Left ventricle myocardium inferior (tissue), 1 donor: ENCODE measurements at regions not wholly inside any gene's neighbourhood (a gene's known extent, or its start where the extent isn't known, plus 50 kb on each side); places are given as distances from the start of the nearest gene placed in this dataset.

ENCODE experiments used
- DNase-seq: peaks from one replicate; pipeline ENCODE4 v3.0.0-alpha.2; 2020
- H3K27ac ChIP-seq: fragments of 200-600 bp; replicated peaks from 2 replicates; pipeline ENCODE4 v1.8.0; 2021
- H3K27me3 ChIP-seq: fragments of 200-600 bp; 2 replicates; pipeline ENCODE4 v1.8.0; 2021; ENCODE audit warnings: low read depth
- H3K36me3 ChIP-seq: fragments of 200-600 bp; 2 replicates; pipeline ENCODE4 v1.8.0; 2021
- H3K4me1 ChIP-seq: fragments of 200-600 bp; 2 replicates; pipeline ENCODE4 v1.8.0; 2021
- H3K4me3 ChIP-seq: fragments of 200-600 bp; 2 replicates; pipeline ENCODE4 v1.8.0; 2021; ENCODE audit warnings: mild to moderate bottlenecking, moderate library complexity
- H3K9me3 ChIP-seq: fragments of 200-600 bp; replicated peaks from 2 replicates; pipeline ENCODE4 v1.8.0; 2021
- CTCF ChIP-seq: fragments of 200-600 bp; IDR thresholded peaks from 2 replicates; pipeline ENCODE4 v1.8.0; 2021; ENCODE audit warnings: antibody characterized with exemption, mild to moderate bottlenecking, borderline replicate concordance
- intact Hi-C: fragments of 100-400 bp; cut with micrococcal nuclease; formaldehyde crosslinking; loops from one replicate; pipeline ENCODE4 v1.11.0; 2022
- donor health status: DM: no; HTN: yes; CAD: no; lungs with severe emphysema.

GRCh38 chr3:104362319-104362718, 1004.4 kb upstream of the ALCAM start:
- intact Hi-C loops: no loop called here
- no peaks in the 10 kb centered on the region for H3K27me3 ChIP-seq
- no peak overlapping the region for H3K4me3 ChIP-seq
- no peak overlapping the region for H3K27ac ChIP-seq
- H3K36me3 ChIP-seq: no peaks in the 10 kb centered on the region
- no peak for DNase-seq
- no peaks in the 10 kb centered on the region for H3K4me1 ChIP-seq
- no peaks in the 10 kb centered on the region for H3K9me3 ChIP-seq
- no peak for TF ChIP-seq CTCF

- no peak for DNase-seq
- Histone ChIP-seq H3K36me3 (no peaks in the 10 kb centered on the region), H3K4me3 (no peak overlapping the region), H3K9me3 (no peaks in the 10 kb centered on the region), H3K27ac (peak overlapping the region; percentile 3), H3K4me1 (no peaks in the 10 kb centered on the region), H3K27me3 (no peaks in the 10 kb centered on the region)
- TF ChIP-seq CTCF: no peak
- intact Hi-C loops: no loop called here
Measured at GRCh38 chr3:104367000-104367399, 999.7 kb upstream of the ALCAM start.

GRCh38 chr3:104368760-104369159, 997.9 kb upstream of the ALCAM start:
- H3K36me3 ChIP-seq: no peaks in the 10 kb centered on the region
- H3K27ac ChIP-seq: no peak overlapping the region
- H3K9me3 ChIP-seq: no peaks in the 10 kb centered on the region
- no peak overlapping the region for H3K4me3 ChIP-seq
- no peak for DNase-seq
- TF ChIP-seq CTCF: no peak
- no peaks in the 10 kb centered on the region for H3K27me3 ChIP-seq
- intact Hi-C loops: no loop called here
- H3K4me1 ChIP-seq: no peaks in the 10 kb centered on the region

- Histone ChIP-seq H3K4me1 (no peaks in the 10 kb centered on the region), H3K4me3 (no peak overlapping the region), H3K27ac (no peak overlapping the region), H3K36me3 (no peaks in the 10 kb centered on the region), H3K27me3 (no peaks in the 10 kb centered on the region), H3K9me3 (no peaks in the 10 kb centered on the region)
- DNase-seq: peak; percentile 14
- no peak for TF ChIP-seq CTCF
- intact Hi-C loops: no loop called here
Measured at GRCh38 chr3:104385421-104385820, 981.3 kb upstream of the ALCAM start.

GRCh38 chr3:104388619-104389018, 978.1 kb upstream of the ALCAM start:
- Histone ChIP-seq H3K4me1 (no peaks in the 10 kb centered on the region), H3K4me3 (no peak overlapping the region), H3K36me3 (no peaks in the 10 kb centered on the region), H3K9me3 (no peaks in the 10 kb centered on the region), H3K27ac (no peak overlapping the region), H3K27me3 (no peaks in the 10 kb centered on the region)
- intact Hi-C loops: no loop called here
- TF ChIP-seq CTCF: no peak
- DNase-seq: no peak

- Histone ChIP-seq H3K4me3 (no peak overlapping the region), H3K9me3 (no peaks in the 10 kb centered on the region), H3K27ac (no peak overlapping the region), H3K36me3 (no peaks in the 10 kb centered on the region), H3K27me3 (no peaks in the 10 kb centered on the region), H3K4me1 (no peaks in the 10 kb centered on the region)
- intact Hi-C loops: no loop called here
- TF ChIP-seq CTCF: no peak
- DNase-seq: no peak
Measured at GRCh38 chr3:104392327-104392726, 974.4 kb upstream of the ALCAM start.
